ENCODE measurements at regions not wholly inside any gene's neighbourhood (a gene's known extent, or its start where the extent isn't known, plus 50 kb on each side); places are given as distances from the start of the nearest gene placed in this dataset.
"Not testable (repeated sequence)": the region's sequence is repeated elsewhere in the genome, so short reads cannot be mapped to it uniquely, and the experiment has no call there.

DNA sequence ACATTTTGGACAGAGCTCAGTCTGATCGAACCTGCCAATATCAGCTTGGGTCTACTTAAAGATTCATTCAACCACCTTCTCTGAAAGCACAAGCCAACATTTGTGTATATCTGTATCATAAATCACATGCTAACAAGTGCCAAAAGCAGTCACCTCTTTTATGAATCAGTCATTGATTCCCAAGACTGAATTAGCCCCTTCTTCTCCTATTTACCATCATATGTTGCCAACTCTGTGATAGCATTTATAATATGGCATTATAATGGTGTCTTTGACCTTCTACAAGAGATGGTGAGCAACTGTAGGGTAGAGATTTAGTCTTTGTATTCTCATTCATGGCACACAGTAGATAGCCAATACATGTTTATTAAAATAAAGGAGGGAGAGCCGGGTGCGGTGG, 61.4 kb downstream of the DDX53 start:
- no peaks in the 10 kb centered on the region for H3K9me3 ChIP-seq
- DNase-seq (no peak), ATAC-seq (no peak)
- H3K4me3 ChIP-seq, result no peak overlapping the region
- no peaks in the 10 kb centered on the region for H3K36me3 ChIP-seq
- no peak overlapping the region for H3K27ac ChIP-seq
- intact Hi-C loops (cut with DNase I), result no loop called here
- H3K4me1 ChIP-seq, result no peaks in the 10 kb centered on the region
- H3K27me3 ChIP-seq, result no peaks in the 10 kb centered on the region
- TF ChIP-seq CTCF (IDR thresholded peaks at IDR 0.05), result no peak

- Histone ChIP-seq H3K27ac (no peak overlapping the region), H3K36me3 (no peaks in the 10 kb centered on the region), H3K4me1 (no peaks in the 10 kb centered on the region), H3K4me3 (no peak overlapping the region), H3K9me3 (no peaks in the 10 kb centered on the region), H3K27me3 (no peaks in the 10 kb centered on the region)
- ATAC-seq, result no peak
- no peak for DNase-seq
- TF ChIP-seq CTCF (IDR thresholded peaks at IDR 0.05), result no peak
- intact Hi-C loops (cut with DNase I), result no loop called here
These were observed 62.6 kb downstream of the DDX53 start for GRCh38 chrX:23062359-23062758.

DNA sequence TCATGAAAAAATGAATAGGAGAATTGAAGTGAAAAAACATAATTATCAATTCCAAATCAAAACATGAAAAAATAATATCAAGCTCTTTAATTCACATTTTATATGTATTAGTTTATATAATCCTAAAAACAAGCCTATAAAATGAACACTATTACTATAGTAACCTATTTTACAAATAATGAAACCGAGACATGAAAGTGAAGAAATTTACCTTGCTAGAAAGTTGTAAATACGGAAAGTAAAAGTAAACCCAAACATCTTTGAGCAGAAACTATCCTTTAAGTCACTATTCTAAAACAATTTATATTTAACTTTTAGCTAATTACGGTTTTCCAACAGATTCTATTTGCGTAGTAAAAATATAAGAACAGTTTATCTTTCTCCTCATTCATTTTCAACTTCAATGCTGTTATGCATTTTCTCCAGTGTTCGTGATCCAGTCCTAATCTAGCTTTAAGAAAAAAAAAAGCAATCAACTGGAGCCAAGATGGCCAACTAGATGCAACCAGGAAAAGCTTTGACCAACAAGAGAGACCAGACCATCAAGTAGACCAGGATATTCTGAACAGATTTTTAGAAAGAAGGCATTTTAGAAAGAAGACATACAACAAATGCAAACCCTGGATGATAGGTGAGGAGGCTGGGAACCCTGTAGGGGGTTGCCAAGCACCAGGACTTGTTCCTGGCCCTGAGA, 67.0 kb downstream of the DDX53 start:
- Histone ChIP-seq H3K27ac (no peak overlapping the region), H3K27me3 (no peaks in the 10 kb centered on the region)
- intact Hi-C loops (cut with DNase I), result no loop called here

GRCh38 chrX:23075461-23075860, 75.7 kb downstream of the DDX53 start:
- H3K27ac ChIP-seq; H3K9me3 ChIP-seq; H3K27me3 ChIP-seq; ATAC-seq; H3K4me3 ChIP-seq; DNase-seq; intact Hi-C loops (cut with DNase I); H3K4me1 ChIP-seq; H3K36me3 ChIP-seq: not testable (repeated sequence)

More for the DNA sequence above, 67.0 kb downstream of the DDX53 start:
- no peaks in the 10 kb centered on the region for H3K36me3 ChIP-seq
- H3K4me1 ChIP-seq, result no peaks in the 10 kb centered on the region
- H3K4me3 ChIP-seq, result no peak overlapping the region
- DNase-seq (no peak), ATAC-seq (no peak)
- H3K9me3 ChIP-seq, result no peaks in the 10 kb centered on the region
- no peak for TF ChIP-seq CTCF (IDR thresholded peaks at IDR 0.05)

GRCh38 chrX:23079347-23079746, 79.6 kb downstream of the DDX53 start:
- intact Hi-C loops (cut with DNase I), result no loop called here
- TF ChIP-seq CTCF (IDR thresholded peaks at IDR 0.05), result peak in 1 of 2 donors; percentile 10
- DNase-seq, result no peak
- Histone ChIP-seq H3K9me3 (no peaks in the 10 kb centered on the region), H3K4me1 (no peaks in the 10 kb centered on the region), H3K27me3 (no peaks in the 10 kb centered on the region), H3K4me3 (no peak overlapping the region), H3K36me3 (no peaks in the 10 kb centered on the region), H3K27ac (no peak overlapping the region)
- ATAC-seq, result no peak

DNA sequence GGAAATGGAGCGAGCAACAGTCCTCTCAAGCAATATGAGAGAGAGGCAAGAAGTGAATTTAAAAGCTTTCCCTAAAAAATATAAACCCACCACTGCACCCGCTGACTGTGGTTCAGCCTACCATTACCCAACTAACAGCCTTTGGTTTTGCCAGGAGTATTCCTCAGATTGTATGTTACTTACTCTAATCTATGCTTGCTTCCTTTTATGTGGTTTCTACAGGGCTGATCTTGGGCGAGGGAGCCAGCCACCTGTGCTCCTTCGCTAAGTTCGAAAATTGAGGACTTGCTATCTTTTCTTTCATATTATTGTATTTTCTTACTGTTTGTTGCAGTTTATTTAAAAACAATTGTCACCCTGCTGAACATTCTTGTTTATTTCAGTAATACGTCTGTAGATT, 101.1 kb downstream of the DDX53 start:
- no peak for DNase-seq
- Histone ChIP-seq H3K27ac (no peak overlapping the region), H3K4me3 (no peak overlapping the region), H3K4me1 (no peaks in the 10 kb centered on the region), H3K9me3 (no peaks in the 10 kb centered on the region), H3K27me3 (no peaks in the 10 kb centered on the region), H3K36me3 (no peaks in the 10 kb centered on the region)
- ATAC-seq, result no peak
- intact Hi-C loops (cut with DNase I), result no loop called here
- TF ChIP-seq CTCF (IDR thresholded peaks at IDR 0.05), result no peak

All from left lung (tissue), 4 donors.